OCI-LY7 (cell line): ENCODE measurements at regions not wholly inside any gene's neighbourhood (a gene's known extent, or its start where the extent isn't known, plus 50 kb on each side); places are given as distances from the start of the nearest gene placed in this dataset.

Source experiments
- BruUV-seq: library from RNA; stranded (reverse); fragments of 400-500 nt; replicated peaks from 2 replicates; lab custom pipeline; 2021; lab: Mats Ljungman, UMichigan
- CTCF ChIA-PET: fragments of 300-600 bp; sonication (Branson Sonifier 250); formaldehyde crosslinking; loops from one replicate; lab custom pipeline; 2022; ENCODE audit warnings: antibody characterized with exemption; ENCODE audit not compliant: unreplicated experiment; lab: Charles Lee
- POLR2A ChIA-PET: fragments of 300-600 bp; sonication (Branson Sonifier 250); formaldehyde crosslinking; loops from one replicate; lab custom pipeline; 2022; ENCODE audit warnings: antibody characterized with exemption; lab: Charles Lee
- DNase-seq: peaks from one replicate; pipeline ENCODE4 v3.0.0-alpha.2; 2015; ENCODE audit warnings: low spot score
- H2AFZ ChIP-seq: fragments of 200-600 bp; sonication (generic), shearing (Covaris generic); 2 replicates; pipeline ENCODE4 v1.6.1; 2014; ENCODE audit warnings: mild to moderate bottlenecking, antibody characterized with exemption, low read length, moderate library complexity
- H3K27ac ChIP-seq: fragments of 200-600 bp; sonication (generic); 2 replicates; pipeline ENCODE4 v1.5.1; 2014; ENCODE audit warnings: mixed run types, low read depth, mild to moderate bottlenecking, moderate library complexity, low read length, inconsistent platforms; ENCODE audit not compliant: poor library complexity, severe bottlenecking
- H3K36me3 ChIP-seq: fragments of 200-600 bp; sonication (generic); 2 replicates; pipeline ENCODE4 v1.6.1; 2014; ENCODE audit warnings: mild to moderate bottlenecking, antibody characterized with exemption, low read length, moderate library complexity, mixed read lengths; ENCODE audit not compliant: insufficient read depth
- H3K4me1 ChIP-seq: fragments of 200-600 bp; sonication (generic); 2 replicates; pipeline ENCODE4 v1.5.1; 2014; ENCODE audit warnings: mild to moderate bottlenecking, low read length; ENCODE audit not compliant: insufficient read depth, poor library complexity, severe bottlenecking
- H3K4me2 ChIP-seq: fragments of 200-600 bp; sonication (generic); 2 replicates; pipeline ENCODE4 v1.6.1; 2014; ENCODE audit warnings: mild to moderate bottlenecking, low read length
- H3K4me3 ChIP-seq: fragments of 200-600 bp; sonication (generic); 2 replicates; pipeline ENCODE4 v1.5.1; 2014; ENCODE audit warnings: mild to moderate bottlenecking, low read depth, low read length; ENCODE audit not compliant: poor library complexity, severe bottlenecking
- H3K79me2 ChIP-seq: fragments of 200-600 bp; sonication (generic); 2 replicates; pipeline ENCODE4 v1.6.1; 2016; ENCODE audit warnings: low read depth, mild to moderate bottlenecking, low read length, moderate library complexity, mixed read lengths; ENCODE audit not compliant: insufficient read depth
- H3K9me2 ChIP-seq: fragments of 200-600 bp; sonication (generic); 2 replicates; pipeline ENCODE4 v1.6.1; 2016; ENCODE audit warnings: mild to moderate bottlenecking, low read length, mixed read lengths; ENCODE audit not compliant: insufficient read depth
- H3K9me3 ChIP-seq: fragments of 200-600 bp; sonication (generic); 2 replicates; pipeline ENCODE4 v1.6.1; 2014; ENCODE audit warnings: mild to moderate bottlenecking, mixed run types, low read length, mixed read lengths
- H4K20me1 ChIP-seq: fragments of 200-600 bp; sonication (generic); 2 replicates; pipeline ENCODE4 v1.6.1; 2014; ENCODE audit warnings: mild to moderate bottlenecking, antibody characterized with exemption, low read length, moderate library complexity, mixed read lengths; ENCODE audit not compliant: insufficient read depth
- CTCF ChIP-seq: fragments of 200-600 bp; sonication (generic); conservative IDR thresholded peaks from 2 replicates; pipeline ENCODE4 v1.5.1; 2014; ENCODE audit warnings: mild to moderate bottlenecking, antibody characterized with exemption, low read length, moderate library complexity, mixed read lengths
- EZH2phosphoT487 ChIP-seq: fragments of 200-600 bp; sonication (generic); IDR thresholded peaks from 2 replicates; pipeline ENCODE4 v1.6.1; 2018; ENCODE audit warnings: low read depth, borderline replicate concordance, mild to moderate bottlenecking, mixed run types, antibody characterized with exemption, low read length, moderate library complexity, mixed read lengths
- intact Hi-C: fragments of 100-400 bp; cut with micrococcal nuclease; formaldehyde crosslinking; loops from one replicate; pipeline ENCODE4 v1.10.0; 2022; ENCODE audit not compliant: unreplicated experiment

- H3K4me3 ChIP-seq: no peak overlapping the region
- no peaks in the 10 kb centered on the region for H3K36me3 ChIP-seq
- ChIA-PET POLR2A (interaction anchor here (0.6 to 1.2 kb wide), 3 partner anchors 9 to 21 kb away, joined by 3 to 6 read pairs (median 3); no protein-coding TSS in a partner anchor), CTCF (no interaction called here)
- H3K9me3 ChIP-seq: 0 out of 2 replicates have a peak, but pooled peaks cover 5% of the 10 kb centered on the region
- no peak for DNase-seq
- H2AFZ ChIP-seq: no peak overlapping the region; the same call in 1 of the 2 replicates
- TF ChIP-seq CTCF (no peak), EZH2phosphoT487 (no peak)
- H3K27ac ChIP-seq: no peak overlapping the region
- H3K79me2 ChIP-seq: no peaks in the 10 kb centered on the region
- no peaks in the 10 kb centered on the region for H4K20me1 ChIP-seq
- intact Hi-C loops: no loop called here
- no TSS peak for BruUV-seq
- no peaks in the 10 kb centered on the region for H3K4me1 ChIP-seq
- no peak overlapping the region for H3K4me2 ChIP-seq
- H3K9me2 ChIP-seq: no peaks in the 10 kb centered on the region
Observed at GRCh38 chr10:52993109-52993508, 220.5 kb upstream of the MBL2 start.

- H3K9me3 ChIP-seq: 0 out of 2 replicates have a peak, but pooled peaks cover 5% of the 10 kb centered on the region
- H3K9me2 ChIP-seq: no peaks in the 10 kb centered on the region
- TF ChIP-seq EZH2phosphoT487: no peak
- TF ChIP-seq CTCF: no peak
- intact Hi-C loops: no loop called here
- POLR2A ChIA-PET: interaction anchor here (0.6 to 1.2 kb wide), 2 partner anchors 8 to 21 kb away, joined by 3 to 6 read pairs; no protein-coding TSS in a partner anchor
- H3K79me2 ChIP-seq: no peaks in the 10 kb centered on the region
- no peaks in the 10 kb centered on the region for H3K36me3 ChIP-seq
- no peak for DNase-seq
- H2AFZ ChIP-seq: no peak overlapping the region
- CTCF ChIA-PET: no interaction called here
- no TSS peak for BruUV-seq
- no peak overlapping the region for H3K27ac ChIP-seq
- H3K4me2 ChIP-seq: no peak overlapping the region
- no peak overlapping the region for H3K4me3 ChIP-seq
- no peaks in the 10 kb centered on the region for H3K4me1 ChIP-seq
- no peaks in the 10 kb centered on the region for H4K20me1 ChIP-seq
Observed at GRCh38 chr10:52992567-52992966, 220.0 kb upstream of the MBL2 start.

GRCh38 chr10:52988923-52989322, 216.3 kb upstream of the MBL2 start:
- Histone ChIP-seq H3K36me3 (no peaks in the 10 kb centered on the region), H2AFZ (no peak overlapping the region), H3K79me2 (no peaks in the 10 kb centered on the region), H3K4me2 (no peak overlapping the region), H3K9me2 (no peaks in the 10 kb centered on the region), H3K9me3 (0 out of 2 replicates have a peak, but pooled peaks cover 5% of the 10 kb centered on the region), H3K4me1 (no peaks in the 10 kb centered on the region), H4K20me1 (no peaks in the 10 kb centered on the region), H3K27ac (no peak overlapping the region), H3K4me3 (no peak overlapping the region)
- no peak for TF ChIP-seq CTCF
- TF ChIP-seq EZH2phosphoT487: no peak
- no TSS peak for BruUV-seq
- DNase-seq: no peak
- intact Hi-C loops: no loop called here
- ChIA-PET POLR2A (no interaction called here), CTCF (no interaction called here)
